HG02938 (cell line): ENCODE measurements at regions not wholly inside any gene's neighbourhood (a gene's known extent, or its start where the extent isn't known, plus 50 kb on each side); places are given as distances from the start of the nearest gene placed in this dataset.
A peak's percentile ranks its signal among the peaks of the same experiment; 100 is the strongest.
"Not testable (repeated sequence)": the region's sequence is repeated elsewhere in the genome, so short reads cannot be mapped to it uniquely, and the experiment has no call there.

Experiments used
- ATAC-seq: cut with Tn5 transposase; IDR thresholded peaks from one replicate; pipeline ENCODE4 v1.9.1; 2021; ENCODE audit warnings: mild to moderate bottlenecking, moderate library complexity; ENCODE audit not compliant: unreplicated experiment

DNA sequence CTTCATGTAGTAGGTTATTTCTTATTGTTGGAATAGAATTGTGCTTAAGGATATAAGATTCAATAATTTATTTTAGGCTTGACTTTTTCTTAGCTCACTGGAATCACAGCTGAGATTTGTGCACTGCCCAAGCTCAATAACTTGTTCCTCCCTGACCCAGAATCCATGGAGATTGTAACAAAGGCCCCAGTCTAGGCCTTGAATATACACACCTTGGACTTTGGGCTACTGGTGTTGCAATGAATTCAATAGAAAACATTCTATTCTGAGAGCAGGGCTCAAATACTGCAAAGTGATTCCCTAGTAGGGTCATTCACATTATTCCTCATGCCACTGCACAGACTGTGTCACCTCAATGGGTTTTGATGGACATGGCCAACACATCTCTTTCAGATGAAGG is 352.4 kb downstream of the GALC start:
- ATAC-seq: no peak

DNA sequence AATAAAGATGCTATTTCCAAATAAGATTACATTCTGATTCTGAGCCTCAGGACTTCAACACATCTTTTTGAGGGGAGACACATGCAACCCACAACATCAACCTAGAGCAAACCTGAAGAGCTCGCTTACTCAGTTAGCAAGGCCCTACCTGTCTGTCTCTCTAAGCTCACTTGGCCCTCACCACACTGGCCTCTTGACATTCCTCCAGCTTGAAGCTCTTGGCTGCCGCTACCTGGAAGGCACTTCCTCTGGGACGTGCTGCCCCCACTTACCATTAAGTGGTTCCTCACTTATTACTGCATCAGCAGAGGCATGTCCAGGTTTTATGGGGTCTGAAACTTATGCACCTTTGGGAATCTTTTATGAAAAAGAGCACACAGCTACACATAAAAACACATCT is 354.8 kb downstream of the GALC start:
- no peak for ATAC-seq

DNA sequence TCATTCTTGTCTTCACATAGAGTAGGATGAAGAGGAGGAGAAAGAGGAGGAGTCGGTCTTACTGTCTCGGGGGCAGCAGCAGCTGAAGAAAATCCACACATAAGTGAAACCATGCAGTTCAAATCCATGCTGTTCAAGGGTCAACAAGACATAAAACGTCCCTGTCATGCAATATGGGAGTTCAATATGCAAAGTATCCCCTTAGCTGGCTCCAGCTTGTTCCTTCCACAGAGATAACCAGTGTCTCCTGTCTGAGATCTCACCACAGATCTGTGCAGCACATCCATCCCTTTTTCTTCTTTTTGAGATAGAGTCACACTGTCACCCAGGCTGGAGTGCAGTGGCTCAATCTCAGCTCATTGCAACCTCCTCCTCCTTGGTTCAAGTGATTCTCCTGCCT is 357.5 kb downstream of the GALC start:
- no peak for ATAC-seq

DNA sequence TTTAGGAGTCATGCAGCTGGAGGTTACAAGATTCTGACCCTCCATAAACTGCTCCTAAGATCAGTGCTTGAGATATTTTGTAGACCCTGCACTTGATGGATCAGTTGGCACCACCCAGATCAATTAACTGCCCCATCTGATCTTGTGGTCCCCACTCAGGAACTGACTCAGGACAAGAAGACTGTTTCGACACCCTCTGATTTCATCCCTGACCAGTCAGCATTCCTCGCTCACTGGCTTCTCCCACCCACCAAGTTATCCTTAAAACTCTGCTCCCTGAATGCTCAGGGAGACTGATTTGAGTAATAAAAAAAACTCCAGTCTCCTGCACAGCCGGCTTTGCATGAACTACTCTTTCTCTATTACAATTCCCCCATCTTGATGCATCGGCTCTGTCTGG is 360.2 kb downstream of the GALC start:
- ATAC-seq: no peak

DNA sequence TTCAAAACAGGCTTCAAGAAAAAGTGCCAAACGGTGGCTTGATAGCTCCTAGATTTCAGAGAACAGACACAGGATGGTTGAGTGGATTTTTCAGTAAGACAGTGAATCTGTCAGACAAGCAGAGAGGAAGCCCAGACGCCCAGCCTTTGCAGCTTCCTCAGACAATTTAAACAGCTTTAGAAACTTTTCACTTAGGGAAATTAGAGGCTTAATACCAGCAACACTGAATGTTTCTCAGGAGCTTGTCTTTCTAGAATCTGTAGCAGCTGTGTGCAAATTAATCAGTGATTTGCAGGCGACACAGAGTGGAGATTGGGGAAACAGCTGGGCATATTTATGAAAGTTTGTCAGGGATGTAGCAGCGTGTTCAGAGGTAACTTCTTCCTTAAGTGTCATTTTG is 362.1 kb downstream of the GALC start:
- no peak for ATAC-seq

DNA sequence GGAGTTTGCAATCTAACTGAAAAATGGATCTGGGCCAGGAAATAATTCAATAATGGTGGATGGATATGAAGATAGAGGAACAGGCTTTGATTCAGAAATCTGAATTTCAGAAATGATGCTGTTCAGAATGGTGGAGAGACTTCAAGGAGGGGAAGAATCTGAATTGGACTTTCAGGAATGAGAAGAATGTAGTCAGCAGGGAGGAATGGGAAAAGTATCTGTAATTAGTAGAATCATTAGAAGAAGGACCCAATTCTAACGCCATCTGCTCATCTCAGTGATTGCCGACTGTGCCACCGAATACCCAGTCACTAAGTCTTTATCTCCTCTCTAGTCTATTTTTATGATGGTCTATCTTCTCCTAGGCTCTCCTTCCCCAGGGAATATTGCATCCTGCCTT is 363.2 kb downstream of the GALC start:
- ATAC-seq: no peak

DNA sequence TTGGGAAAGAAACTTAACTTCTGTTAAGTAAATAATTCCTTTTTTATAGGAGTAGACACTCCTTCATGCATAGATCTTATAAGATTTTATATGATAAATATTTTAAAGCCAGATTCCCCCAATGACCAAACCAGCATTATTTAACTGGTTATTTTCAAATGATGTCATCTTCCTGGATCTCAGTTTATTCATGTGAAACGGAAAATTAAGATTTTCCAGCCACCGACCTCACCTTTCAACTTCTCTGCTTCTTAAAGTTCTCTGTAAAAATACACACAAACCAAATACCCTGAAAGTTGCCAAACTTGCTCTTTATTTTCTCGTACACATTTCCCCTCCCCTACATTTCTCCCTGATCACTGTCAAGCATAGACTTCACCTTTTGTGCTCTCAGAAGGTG is 364.2 kb downstream of the GALC start:
- ATAC-seq: no peak

DNA sequence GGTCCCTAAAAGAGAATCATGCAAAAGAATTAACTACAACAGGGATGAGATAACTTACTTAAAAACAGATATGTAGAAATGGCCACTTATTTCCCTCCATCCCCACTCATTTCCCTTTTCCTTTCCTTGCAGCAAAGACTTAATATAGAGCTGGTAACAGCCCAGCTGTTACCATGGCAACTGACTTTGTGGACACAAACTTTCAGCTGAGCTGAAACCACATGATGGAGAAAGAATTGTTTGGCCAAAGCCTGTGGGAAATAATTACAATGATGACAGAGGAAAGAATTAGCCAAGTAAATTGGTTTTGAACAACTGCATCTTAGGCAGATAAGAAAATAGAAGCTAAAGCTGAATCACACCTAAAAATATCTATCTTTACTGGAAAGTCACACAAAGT is 364.9 kb downstream of the GALC start:
- no peak for ATAC-seq

DNA sequence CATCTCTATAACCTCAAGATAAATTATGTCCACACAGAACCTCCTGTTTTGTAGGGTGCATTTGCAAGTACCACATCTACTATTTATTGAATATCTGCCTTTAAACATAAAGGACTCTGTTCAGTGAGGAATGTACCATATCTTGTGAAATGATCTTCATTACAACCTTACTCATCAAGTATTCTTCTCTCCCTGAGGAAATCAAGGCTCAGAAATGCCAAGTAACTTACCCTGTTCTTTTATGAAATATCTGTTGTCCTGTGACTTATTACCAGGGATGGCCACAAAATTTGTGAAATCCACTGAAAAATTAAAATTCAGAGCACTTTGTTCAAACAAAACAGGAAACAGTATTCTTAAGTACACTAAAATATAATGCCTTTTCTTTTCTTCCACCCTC is 366.7 kb downstream of the GALC start:
- ATAC-seq: no peak

DNA sequence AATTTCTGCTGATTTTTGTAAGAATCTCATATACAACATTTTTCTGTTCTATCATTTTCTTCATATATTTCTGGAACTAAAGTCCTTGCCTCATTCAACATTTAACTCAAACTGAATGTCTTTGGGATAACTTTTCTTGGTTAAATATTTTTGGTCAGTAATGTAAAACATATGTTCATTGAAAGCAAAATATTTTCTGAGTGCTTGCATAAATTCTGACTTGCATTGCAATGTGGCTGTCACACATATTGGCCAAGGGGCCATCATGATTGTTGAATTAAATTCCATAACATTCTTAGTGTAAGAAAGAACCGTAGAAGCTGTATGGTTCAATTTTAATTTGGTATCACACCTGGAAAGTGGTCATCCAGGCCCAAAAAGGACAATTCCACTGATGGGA is 369.4 kb downstream of the GALC start:
- ATAC-seq: no peak

DNA sequence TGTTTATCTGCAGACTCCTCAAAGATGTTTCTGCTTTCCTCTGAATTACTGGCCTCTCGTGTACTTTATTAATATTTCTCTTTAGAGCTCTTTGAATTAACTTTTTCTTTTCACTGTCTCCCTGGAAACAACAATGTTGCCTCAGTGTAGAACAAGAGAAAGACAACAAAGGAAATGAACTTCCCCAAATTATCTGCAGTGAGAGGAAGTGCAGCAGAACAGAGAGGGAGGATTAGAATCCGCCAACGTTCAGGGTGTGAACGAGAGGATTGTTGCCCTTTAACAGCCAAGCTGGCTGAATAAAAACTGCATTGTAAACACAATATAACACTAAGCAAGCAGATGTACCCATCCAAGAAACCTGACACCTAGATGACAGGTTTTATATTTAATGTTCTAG is 375.9 kb downstream of the GALC start:
- ATAC-seq: no peak

DNA sequence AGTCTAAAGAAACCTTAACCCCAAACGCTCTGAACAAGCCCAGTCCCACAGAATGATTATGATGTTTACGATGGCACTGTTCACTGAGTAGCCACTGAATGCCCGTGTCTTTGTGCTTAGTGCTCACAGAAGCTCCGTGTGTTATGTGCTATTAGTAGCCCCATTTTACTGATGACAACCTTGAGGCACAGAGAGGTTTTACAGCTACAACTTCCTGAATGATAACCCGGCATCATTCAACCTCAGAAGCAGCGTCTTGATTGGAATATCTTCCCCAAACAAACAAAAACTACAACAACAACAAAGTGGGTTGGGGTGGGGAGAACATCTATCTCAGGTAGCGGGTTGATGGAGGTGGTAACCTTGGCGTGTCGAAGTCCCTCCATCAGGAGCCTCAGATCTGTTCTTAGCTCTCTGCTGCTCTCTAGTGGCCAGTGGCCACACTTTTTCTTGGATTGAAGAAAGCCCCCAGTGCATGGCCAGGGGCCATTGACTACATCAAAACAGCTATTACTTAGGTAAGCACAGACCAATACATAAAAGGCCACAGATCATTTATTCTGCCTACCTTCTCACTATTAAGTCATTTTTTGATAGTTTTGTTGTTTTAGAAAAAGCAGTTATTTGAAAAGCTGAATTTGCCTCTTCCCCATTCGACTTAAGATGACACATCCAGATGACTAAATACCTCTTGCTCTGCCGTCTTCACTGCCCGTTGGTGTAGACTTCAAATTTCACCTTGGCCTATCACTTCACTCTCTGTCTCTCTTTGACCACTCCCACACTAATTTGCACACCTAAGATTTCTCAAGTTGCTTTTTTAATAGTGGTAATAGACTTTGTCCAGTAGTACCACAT is 376.9 kb downstream of the GALC start:
- ATAC-seq: peak; percentile 86

DNA sequence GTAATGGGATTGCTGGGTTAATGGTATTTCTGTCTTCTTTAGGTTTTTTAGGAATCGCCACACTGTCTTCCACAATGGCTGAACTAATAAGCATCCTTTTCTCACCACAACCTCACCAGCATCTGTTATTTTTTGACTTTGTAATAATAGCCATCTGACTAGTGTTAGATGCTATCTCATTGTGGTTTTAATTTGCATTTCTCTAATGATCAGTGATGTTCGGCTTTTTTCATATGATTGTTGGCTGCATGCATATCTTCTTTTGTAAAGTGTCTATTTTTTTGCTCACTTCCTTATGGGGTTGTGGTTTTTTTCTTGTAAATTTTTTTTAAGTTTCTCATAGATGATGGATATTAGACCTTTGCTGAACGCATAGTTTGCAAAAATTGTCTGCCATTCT is 377.9 kb downstream of the GALC start:
- no peak for ATAC-seq

DNA sequence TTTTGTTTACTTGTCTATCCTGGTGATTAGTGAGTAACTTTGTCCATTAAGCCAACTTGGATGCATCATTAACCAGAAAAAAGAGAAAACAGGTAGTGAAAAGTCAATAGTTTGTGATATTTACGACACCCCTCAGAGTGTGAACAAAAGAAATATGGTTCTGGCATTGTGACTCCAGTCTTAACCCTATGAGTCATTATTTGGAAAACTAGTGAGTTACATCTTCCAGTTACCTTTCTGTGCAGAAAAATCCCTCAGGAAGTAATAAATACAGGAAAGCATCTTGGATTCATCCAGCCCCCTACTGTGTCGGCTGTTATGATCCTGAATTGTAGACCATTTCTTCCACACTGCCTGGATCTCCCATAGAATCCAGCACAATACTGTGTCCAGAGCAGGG is 379.1 kb downstream of the GALC start:
- ATAC-seq: no peak

DNA sequence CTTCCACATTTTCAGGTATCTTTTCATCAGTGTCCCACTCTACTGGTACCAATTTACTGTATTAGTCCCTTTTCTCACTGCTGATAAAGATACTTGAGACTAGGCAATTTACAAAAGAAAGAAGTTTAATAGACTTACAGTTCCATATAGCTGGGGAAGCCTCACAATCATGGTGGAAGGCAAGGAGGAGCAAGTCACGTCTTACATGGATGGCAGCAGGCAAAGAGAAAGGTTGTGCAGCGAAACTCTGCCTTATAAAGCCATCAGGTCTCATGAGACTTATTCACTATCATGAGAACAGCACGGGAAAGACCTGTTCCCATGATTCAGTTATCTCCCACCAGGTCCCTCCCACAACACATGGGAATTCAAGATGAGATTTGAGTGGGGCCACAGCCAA is 385.9 kb downstream of the GALC start:
- not testable (repeated sequence) for ATAC-seq

DNA sequence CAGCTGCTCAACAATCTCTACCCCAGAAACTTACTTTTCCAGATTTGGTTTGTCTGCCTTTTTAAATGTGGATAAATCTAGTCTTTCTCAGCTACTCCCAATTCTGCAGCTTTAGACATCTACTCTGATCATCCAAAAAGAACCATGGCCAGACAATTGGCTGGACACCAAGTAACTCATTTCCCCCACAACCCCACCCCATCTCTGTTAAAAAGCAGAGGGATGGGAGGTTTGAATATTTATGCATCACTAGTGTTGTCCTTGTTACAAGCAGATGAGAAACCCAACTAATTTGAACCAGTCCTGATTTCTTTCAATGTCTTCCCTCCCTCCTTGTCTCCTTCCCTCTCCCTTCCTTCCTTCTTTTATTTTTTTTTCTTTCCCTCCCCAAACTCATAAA is 391.9 kb downstream of the GALC start:
- no peak for ATAC-seq

DNA sequence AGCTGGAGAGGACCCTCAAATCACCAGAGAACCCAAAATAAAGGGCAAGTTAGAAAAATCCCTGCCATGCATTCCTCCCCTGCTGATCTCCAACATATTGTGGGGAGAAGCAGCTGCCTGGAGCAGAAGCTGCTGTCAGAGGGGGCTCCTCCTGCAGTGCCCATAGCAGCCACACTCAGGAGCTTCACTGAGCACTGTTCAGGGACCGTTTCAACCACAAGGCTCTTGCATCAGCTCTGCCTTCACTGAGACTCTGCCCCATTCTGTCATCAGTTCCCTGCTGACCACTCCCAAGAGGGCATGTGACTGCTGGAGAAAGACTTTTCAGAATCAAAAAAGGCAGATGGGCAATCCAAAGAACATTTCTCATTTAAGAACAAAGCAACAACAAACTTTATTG is 392.7 kb downstream of the GALC start:
- no peak for ATAC-seq

DNA sequence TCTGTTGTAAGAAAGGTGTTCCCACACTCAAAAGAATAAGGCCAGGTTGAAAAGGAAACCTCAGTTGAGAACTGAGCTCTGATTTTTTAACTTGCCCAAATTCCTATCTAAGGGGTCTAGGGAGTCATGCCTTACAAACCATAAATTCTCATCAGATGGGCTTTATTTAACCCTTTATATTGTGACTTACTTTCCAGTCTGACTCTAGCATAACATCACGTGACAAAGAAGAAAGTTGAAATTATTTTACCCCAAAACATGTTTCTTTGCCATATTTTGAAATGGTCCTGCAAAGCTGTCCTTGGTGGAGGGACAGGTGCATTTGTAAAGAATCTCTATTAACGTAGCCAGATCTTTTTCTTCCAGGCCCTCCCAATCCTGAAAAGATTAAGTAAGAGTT is 411.7 kb downstream of the GALC start:
- ATAC-seq: no peak

DNA sequence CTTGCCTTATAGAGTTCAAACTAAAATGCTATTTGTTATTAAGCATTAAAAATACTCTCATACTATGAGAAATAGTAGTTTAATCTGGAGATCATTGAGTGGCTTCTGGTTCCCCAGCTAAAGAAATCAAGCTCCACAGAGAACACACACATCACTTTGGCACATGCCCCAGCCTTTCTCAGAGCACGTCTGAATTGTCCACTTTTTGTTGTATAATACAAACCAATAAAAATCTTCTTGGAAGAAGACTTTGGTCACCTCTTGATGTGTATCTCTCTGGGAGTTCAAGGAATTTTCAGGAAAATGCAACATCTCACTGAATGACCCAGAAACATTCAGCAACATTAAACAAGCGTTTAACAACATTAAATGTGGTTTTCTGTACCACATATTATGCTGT is 413.9 kb downstream of the GALC start:
- ATAC-seq: no peak

DNA sequence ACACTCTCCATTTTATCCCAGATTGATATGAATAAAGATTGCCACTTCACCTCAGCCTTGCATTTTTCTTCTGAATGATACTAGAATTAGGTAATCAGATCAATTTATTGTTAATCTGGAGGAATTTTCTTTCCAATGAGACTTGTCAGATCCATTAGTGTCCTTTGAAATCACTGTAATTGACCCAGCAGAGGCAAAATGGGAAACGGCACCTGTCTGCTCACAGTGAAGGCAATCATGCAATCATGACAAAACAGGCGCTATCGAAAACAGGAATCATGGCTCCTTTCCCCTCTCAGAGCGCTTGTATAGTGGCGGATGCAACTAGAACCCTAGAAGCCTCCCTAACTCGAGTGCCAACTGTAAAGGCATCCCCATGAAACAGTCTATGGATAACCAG is 417.6 kb downstream of the GALC start:
- ATAC-seq: no peak

DNA sequence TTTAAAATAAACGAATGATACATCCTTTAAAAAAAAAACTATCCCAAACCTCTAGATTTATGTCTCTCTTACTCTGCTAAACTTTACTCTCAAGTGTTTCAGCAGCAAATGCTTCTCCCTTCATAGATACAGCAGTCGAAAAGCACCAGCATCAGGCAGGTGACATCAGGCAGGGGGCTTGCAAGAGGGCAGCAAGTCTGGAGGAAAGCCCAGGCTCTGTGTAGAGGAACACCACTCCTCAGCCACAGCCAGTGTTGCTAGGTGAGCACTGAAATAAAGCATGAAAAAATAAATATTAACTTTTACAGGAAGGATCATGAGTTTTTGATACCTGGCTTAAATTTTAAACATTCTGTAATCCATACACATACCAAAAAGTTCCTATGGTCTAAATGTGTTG is 419.4 kb downstream of the GALC start:
- no peak for ATAC-seq

DNA sequence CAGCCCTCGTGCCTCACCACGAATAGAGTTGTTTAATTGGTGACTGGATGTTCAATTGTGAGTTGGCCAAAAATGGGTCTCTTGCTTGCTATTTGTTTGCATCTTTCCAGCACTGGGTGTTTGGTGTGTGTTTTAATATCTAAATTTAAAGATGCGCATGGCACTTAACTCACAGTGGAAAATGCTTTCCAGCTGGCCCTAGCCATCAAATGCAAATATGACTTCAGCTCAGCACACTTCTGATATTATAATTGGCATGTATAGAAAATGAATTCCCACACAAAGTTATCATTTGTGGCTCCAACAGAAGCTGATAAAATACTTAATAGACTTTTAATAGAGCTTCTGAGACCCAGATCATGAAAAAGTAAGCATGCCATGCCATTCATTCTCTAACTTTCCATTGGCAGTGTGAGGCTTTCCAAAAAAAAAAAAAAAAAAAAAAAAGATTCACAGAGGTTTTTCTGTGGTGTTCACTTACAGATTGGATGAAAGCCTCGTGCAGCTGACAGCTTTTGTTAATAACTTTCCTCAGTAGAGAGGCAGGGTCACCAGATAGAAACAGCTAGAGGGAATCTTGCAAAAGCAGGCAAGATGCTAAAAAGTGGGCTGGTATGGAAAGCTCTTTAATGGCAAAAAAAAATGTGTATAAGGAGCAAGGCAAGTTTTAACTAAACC is 425.2 kb downstream of the GALC start:
- no peak for ATAC-seq

DNA sequence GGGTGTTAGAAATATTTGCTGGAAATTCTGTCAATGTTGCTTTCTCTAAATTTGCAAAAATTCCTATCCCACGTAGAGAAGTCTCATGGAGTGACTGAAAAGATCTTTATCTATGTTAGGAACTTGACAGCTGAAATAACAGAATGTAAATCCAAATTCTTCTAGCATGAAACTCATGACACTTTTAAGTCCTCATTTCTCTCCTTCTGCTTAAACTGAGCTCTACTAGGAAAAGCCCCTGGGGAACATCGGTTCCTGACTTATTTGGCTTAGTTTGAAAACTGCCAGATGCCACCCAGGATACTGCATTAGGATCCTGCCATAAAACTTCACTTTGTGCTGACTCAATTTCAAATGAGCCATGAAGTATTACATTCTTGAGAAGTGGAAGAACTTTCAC is 426.0 kb downstream of the GALC start:
- no peak for ATAC-seq
